SIG-M5 treated with dmso at 0.1 percent for 504 hours (cell line): ENCODE measurements at regions not wholly inside any gene's neighbourhood (a gene's known extent, or its start where the extent isn't known, plus 50 kb on each side); places are given as distances from the start of the nearest gene placed in this dataset.

Experiments used
- DNase-seq: peaks from one replicate; lab custom pipeline; 2025; ENCODE audit not compliant: unreplicated experiment; lab: John Stamatoyannopoulos, UW

- no peak for DNase-seq
These were observed 176.6 kb downstream of the METTL4 start for GRCh38 chr18:2394684-2395083.

GRCh38 chr18:2395427-2396161 lies 175.7 kb downstream of the METTL4 start:
- DNase-seq, result no peak

GRCh38 chr18:2396162-2396505 lies 175.2 kb downstream of the METTL4 start:
- DNase-seq, result no peak

- no peak for DNase-seq
These were observed 170.6 kb downstream of the METTL4 start for GRCh38 chr18:2400701-2401196.

- DNase-seq, result no peak
These were observed 169.2 kb downstream of the METTL4 start for GRCh38 chr18:2402084-2402483.

- no peak for DNase-seq
These were observed 164.8 kb downstream of the METTL4 start for GRCh38 chr18:2406544-2406943.

GRCh38 chr18:2407961-2408360 lies 163.3 kb downstream of the METTL4 start:
- DNase-seq, result no peak

GRCh38 chr18:2409906-2410305 lies 161.4 kb downstream of the METTL4 start:
- DNase-seq, result no peak

GRCh38 chr18:2410688-2411087 lies 160.6 kb downstream of the METTL4 start:
- no peak for DNase-seq

- DNase-seq, result no peak
These were observed 159.8 kb downstream of the METTL4 start for GRCh38 chr18:2411381-2411960.

GRCh38 chr18:2412281-2412680 lies 159.0 kb downstream of the METTL4 start:
- DNase-seq, result no peak

GRCh38 chr18:2412996-2413751 lies 158.1 kb downstream of the METTL4 start:
- no peak for DNase-seq

- no peak for DNase-seq
These were observed 157.1 kb downstream of the METTL4 start for GRCh38 chr18:2414235-2414634.

- no peak for DNase-seq
These were observed 155.6 kb downstream of the METTL4 start for GRCh38 chr18:2415656-2416055.

GRCh38 chr18:2417861-2418610 lies 153.3 kb downstream of the METTL4 start:
- no peak for DNase-seq

GRCh38 chr18:2420367-2420766 lies 150.9 kb downstream of the METTL4 start:
- DNase-seq, result no peak

GRCh38 chr18:2423761-2424160 lies 147.5 kb downstream of the METTL4 start:
- DNase-seq, result no peak

GRCh38 chr18:2424420-2424819 lies 146.9 kb downstream of the METTL4 start:
- DNase-seq, result no peak

GRCh38 chr18:2425426-2426317 lies 145.6 kb downstream of the METTL4 start:
- no peak for DNase-seq

- DNase-seq, result no peak
These were observed 141.1 kb downstream of the METTL4 start for GRCh38 chr18:2430191-2430590.
